Calu3 (cell line): ENCODE measurements at regions not wholly inside any gene's neighbourhood (a gene's known extent, or its start where the extent isn't known, plus 50 kb on each side); places are given as distances from the start of the nearest gene placed in this dataset.

ENCODE experiments used
- BruUV-seq: library from RNA; stranded (reverse); fragments of 400-500 nt; replicated peaks from 2 replicates; lab custom pipeline; 2021; lab: Mats Ljungman, UMichigan
- CTCF ChIA-PET: fragments of 300-600 bp; sonication (Branson Sonifier 250); formaldehyde crosslinking; loops from one replicate; lab custom pipeline; 2022; ENCODE audit warnings: antibody characterized with exemption; lab: Charles Lee
- DNase-seq: peaks from one replicate; pipeline ENCODE4 v3.0.0; 2022
- H3K27ac Mint-ChIP-seq: one replicate; pipeline ENCODE4 v1.8.0; 2022; ENCODE audit warnings: mixed read lengths; ENCODE audit not compliant: unreplicated experiment
- H3K27me3 Mint-ChIP-seq: one replicate; pipeline ENCODE4 v1.8.0; 2022; ENCODE audit warnings: mixed read lengths; ENCODE audit not compliant: unreplicated experiment
- H3K36me3 Mint-ChIP-seq: one replicate; pipeline ENCODE4 v1.8.0; 2022; ENCODE audit warnings: mild to moderate bottlenecking, moderate library complexity, mixed read lengths; ENCODE audit not compliant: insufficient read depth, unreplicated experiment
- H3K4me1 Mint-ChIP-seq: one replicate; pipeline ENCODE4 v1.8.0; 2022; ENCODE audit warnings: mild to moderate bottlenecking, low read depth, mixed read lengths; ENCODE audit not compliant: unreplicated experiment
- H3K4me3 Mint-ChIP-seq: one replicate; pipeline ENCODE4 v1.8.0; 2022; ENCODE audit warnings: mild to moderate bottlenecking, low read depth, moderate library complexity, mixed read lengths; ENCODE audit not compliant: unreplicated experiment
- H3K9me3 Mint-ChIP-seq: one replicate; pipeline ENCODE4 v1.8.0; 2022; ENCODE audit warnings: low read depth, mixed read lengths; ENCODE audit not compliant: unreplicated experiment
- intact Hi-C: fragments of 100-400 bp; cut with micrococcal nuclease; formaldehyde crosslinking; loops from one replicate; pipeline ENCODE4 v1.10.0; 2022; ENCODE audit not compliant: unreplicated experiment
- TF ChIP-seq, protein P1 (sequence below): fragments of 200-600 bp; IDR thresholded peaks from one replicate; pipeline ENCODE4 v1.8.0; 2022; ENCODE audit warnings: antibody characterized with exemption; ENCODE audit not compliant: unreplicated experiment

DNA sequence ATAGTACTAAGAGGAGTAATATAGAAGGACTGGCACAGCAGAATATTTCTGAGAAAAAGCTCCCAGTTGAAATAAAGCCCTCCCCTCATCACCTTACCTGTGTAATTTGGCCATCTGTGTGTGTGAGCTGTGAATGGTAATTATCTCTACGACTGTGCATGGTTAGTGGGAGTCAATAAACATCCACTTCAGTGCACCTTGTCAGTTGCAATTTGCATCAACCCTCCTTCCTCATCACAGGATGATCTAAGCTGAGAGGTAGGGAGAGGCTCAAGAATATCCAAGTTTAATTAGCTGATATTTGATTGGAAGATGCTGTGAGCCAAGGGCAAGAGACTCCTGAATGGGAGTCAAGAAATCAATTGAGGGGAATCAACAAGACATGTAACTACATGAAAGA, 694.9 kb upstream of the KLHL29 start:
- intact Hi-C loops = no loop called here
- Mint-ChIP-seq H3K36me3 (no peaks in the 10 kb centered on the region), H3K27me3 (no peaks in the 10 kb centered on the region), H3K27ac (no peak overlapping the region), H3K4me1 (no peaks in the 10 kb centered on the region), H3K4me3 (no peak overlapping the region), H3K9me3 (peaks cover 2% of the 10 kb centered on the region)
- BruUV-seq = no TSS peak
- CTCF ChIA-PET = no interaction called here
- TF ChIP-seq, protein P1, sequence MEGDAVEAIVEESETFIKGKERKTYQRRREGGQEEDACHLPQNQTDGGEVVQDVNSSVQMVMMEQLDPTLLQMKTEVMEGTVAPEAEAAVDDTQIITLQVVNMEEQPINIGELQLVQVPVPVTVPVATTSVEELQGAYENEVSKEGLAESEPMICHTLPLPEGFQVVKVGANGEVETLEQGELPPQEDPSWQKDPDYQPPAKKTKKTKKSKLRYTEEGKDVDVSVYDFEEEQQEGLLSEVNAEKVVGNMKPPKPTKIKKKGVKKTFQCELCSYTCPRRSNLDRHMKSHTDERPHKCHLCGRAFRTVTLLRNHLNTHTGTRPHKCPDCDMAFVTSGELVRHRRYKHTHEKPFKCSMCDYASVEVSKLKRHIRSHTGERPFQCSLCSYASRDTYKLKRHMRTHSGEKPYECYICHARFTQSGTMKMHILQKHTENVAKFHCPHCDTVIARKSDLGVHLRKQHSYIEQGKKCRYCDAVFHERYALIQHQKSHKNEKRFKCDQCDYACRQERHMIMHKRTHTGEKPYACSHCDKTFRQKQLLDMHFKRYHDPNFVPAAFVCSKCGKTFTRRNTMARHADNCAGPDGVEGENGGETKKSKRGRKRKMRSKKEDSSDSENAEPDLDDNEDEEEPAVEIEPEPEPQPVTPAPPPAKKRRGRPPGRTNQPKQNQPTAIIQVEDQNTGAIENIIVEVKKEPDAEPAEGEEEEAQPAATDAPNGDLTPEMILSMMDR = no peak
- no peak for DNase-seq

DNA sequence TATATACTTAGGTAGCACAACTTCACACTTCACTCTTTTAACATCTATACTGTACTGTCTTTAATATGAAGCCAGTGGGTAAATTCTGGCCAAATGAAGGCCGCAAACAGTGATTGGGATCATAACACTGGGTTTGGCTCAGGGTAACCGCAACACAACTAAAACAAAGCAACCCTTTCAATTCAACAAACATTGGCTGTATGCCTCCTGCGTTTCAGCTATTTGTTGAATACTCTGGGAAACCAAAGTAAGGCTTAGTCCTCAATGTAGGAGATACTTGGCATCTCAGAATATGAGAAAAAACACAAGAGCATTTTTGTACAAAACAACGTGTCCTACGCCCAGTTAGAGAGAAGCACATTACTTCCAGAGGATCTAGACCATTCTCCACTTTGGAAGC, 693.3 kb upstream of the KLHL29 start:
- Mint-ChIP-seq H3K9me3 (peaks cover 2% of the 10 kb centered on the region), H3K36me3 (no peaks in the 10 kb centered on the region), H3K27ac (no peak overlapping the region), H3K27me3 (no peaks in the 10 kb centered on the region), H3K4me3 (no peak overlapping the region), H3K4me1 (no peaks in the 10 kb centered on the region)
- DNase-seq = no peak
- intact Hi-C loops = no loop called here
- TF ChIP-seq, protein P1 = no peak
- CTCF ChIA-PET = no interaction called here
- BruUV-seq = no TSS peak

DNA sequence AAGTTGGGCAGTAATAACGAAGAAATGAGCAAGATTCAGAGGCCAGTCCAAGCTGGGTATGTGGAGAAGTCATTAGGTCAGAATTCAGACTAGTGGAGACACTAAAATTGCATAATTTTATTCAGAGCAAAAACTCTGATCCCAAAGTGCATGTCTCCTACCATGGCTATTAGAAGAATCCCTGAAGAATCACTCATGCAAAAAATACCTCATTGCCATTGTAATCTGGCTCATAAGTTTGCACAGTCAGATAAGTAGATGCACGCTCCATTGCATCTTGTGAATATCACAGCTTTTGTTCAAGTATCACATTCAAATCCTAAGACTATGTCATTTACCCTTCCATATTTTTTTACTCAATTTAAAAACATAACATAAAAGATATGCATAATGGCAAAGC, 692.2 kb upstream of the KLHL29 start:
- CTCF ChIA-PET = no interaction called here
- intact Hi-C loops = no loop called here
- no peak overlapping the region for H3K4me3 Mint-ChIP-seq
- H3K27ac Mint-ChIP-seq = no peak overlapping the region
- H3K36me3 Mint-ChIP-seq = no peaks in the 10 kb centered on the region
- TF ChIP-seq, protein P1 = no peak
- no peaks in the 10 kb centered on the region for H3K27me3 Mint-ChIP-seq
- peaks cover 1% of the 10 kb centered on the region for H3K4me1 Mint-ChIP-seq
- no peak for DNase-seq
- BruUV-seq = no TSS peak
- peaks cover 2% of the 10 kb centered on the region for H3K9me3 Mint-ChIP-seq

DNA sequence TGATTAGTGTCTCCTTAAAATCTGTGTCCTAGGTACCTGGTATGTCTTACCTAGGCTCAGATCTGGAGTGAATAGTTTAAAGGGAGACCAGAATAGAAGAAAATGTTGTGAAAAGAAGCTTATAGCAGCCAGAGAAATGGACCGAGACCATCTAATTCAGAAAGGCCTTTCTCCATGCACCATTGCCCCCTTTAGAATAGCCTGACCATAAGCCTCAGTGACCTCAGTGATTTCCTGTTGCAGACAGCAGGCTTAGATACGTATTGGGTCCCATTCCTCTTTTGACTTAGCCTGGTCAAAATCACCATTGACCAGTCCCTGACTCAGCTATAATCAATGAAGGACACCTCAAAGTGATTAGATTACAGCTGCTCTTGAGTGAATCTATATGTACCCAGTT, 690.7 kb upstream of the KLHL29 start:
- H3K4me3 Mint-ChIP-seq = no peak overlapping the region
- no TSS peak for BruUV-seq

More for the DNA sequence above, 690.7 kb upstream of the KLHL29 start:
- no peak for DNase-seq
- H3K9me3 Mint-ChIP-seq = peaks cover 2% of the 10 kb centered on the region
- H3K4me1 Mint-ChIP-seq = peaks cover 7% of the 10 kb centered on the region
- intact Hi-C loops = no loop called here
- H3K36me3 Mint-ChIP-seq = no peaks in the 10 kb centered on the region
- no peaks in the 10 kb centered on the region for H3K27me3 Mint-ChIP-seq
- CTCF ChIA-PET = no interaction called here
- TF ChIP-seq, protein P1 = no peak
- H3K27ac Mint-ChIP-seq = no peak overlapping the region
